GM11168 (cell line): ENCODE measurements at regions not wholly inside any gene's neighbourhood (a gene's known extent, or its start where the extent isn't known, plus 50 kb on each side); places are given as distances from the start of the nearest gene placed in this dataset.

Experiments used
- in situ Hi-C: fragments of 300-500 bp; cut with MboI; formaldehyde crosslinking; loops from one replicate; pipeline ENCODE4 v1.12.0; 2022; ENCODE audit warnings: low sequenced_read_pairs; ENCODE audit not compliant: unreplicated experiment

GRCh38 chr4:11715753-11716521 lies 287.2 kb upstream of the HS3ST1 start:
- in situ Hi-C loops, result no loop called here

- in situ Hi-C loops, result no loop called here
Observed at GRCh38 chr4:11710453-11711093, 281.9 kb upstream of the HS3ST1 start.

GRCh38 chr4:11704186-11704830 lies 275.6 kb upstream of the HS3ST1 start:
- in situ Hi-C loops, result no loop called here

- in situ Hi-C loops, result no loop called here
Observed at GRCh38 chr4:11702886-11703557, 274.3 kb upstream of the HS3ST1 start.

GRCh38 chr4:11701966-11702725 lies 273.5 kb upstream of the HS3ST1 start:
- in situ Hi-C loops, result no loop called here

- in situ Hi-C loops, result no loop called here
Observed at GRCh38 chr4:11700751-11701226, 272.1 kb upstream of the HS3ST1 start.

- in situ Hi-C loops, result no loop called here
Observed at GRCh38 chr4:11698846-11699590, 270.3 kb upstream of the HS3ST1 start.

- in situ Hi-C loops, result no loop called here
Observed at GRCh38 chr4:11698033-11698432, 269.3 kb upstream of the HS3ST1 start.

GRCh38 chr4:11693693-11694092 lies 265.0 kb upstream of the HS3ST1 start:
- in situ Hi-C loops, result no loop called here

- in situ Hi-C loops, result no loop called here
Observed at GRCh38 chr4:11691236-11691635, 262.5 kb upstream of the HS3ST1 start.

- in situ Hi-C loops, result no loop called here
Observed at GRCh38 chr4:11687727-11688126, 259.0 kb upstream of the HS3ST1 start.

- in situ Hi-C loops, result no loop called here
Observed at GRCh38 chr4:11685481-11685880, 256.8 kb upstream of the HS3ST1 start.

- in situ Hi-C loops, result no loop called here
Observed at GRCh38 chr4:11675051-11675800, 246.5 kb upstream of the HS3ST1 start.

- in situ Hi-C loops, result no loop called here
Observed at GRCh38 chr4:11670304-11670703, 241.6 kb upstream of the HS3ST1 start.

- in situ Hi-C loops, result no loop called here
Observed at GRCh38 chr4:11669156-11669555, 240.5 kb upstream of the HS3ST1 start.

- in situ Hi-C loops, result no loop called here
Observed at GRCh38 chr4:11663114-11663513, 234.4 kb upstream of the HS3ST1 start.

- in situ Hi-C loops, result no loop called here
Observed at GRCh38 chr4:11650801-11651596, 222.3 kb upstream of the HS3ST1 start.

GRCh38 chr4:11647433-11647832 lies 218.7 kb upstream of the HS3ST1 start:
- in situ Hi-C loops, result no loop called here
